ENCODE measurements at regions not wholly inside any gene's neighbourhood (a gene's known extent, or its start where the extent isn't known, plus 50 kb on each side); places are given as distances from the start of the nearest gene placed in this dataset.

DNA sequence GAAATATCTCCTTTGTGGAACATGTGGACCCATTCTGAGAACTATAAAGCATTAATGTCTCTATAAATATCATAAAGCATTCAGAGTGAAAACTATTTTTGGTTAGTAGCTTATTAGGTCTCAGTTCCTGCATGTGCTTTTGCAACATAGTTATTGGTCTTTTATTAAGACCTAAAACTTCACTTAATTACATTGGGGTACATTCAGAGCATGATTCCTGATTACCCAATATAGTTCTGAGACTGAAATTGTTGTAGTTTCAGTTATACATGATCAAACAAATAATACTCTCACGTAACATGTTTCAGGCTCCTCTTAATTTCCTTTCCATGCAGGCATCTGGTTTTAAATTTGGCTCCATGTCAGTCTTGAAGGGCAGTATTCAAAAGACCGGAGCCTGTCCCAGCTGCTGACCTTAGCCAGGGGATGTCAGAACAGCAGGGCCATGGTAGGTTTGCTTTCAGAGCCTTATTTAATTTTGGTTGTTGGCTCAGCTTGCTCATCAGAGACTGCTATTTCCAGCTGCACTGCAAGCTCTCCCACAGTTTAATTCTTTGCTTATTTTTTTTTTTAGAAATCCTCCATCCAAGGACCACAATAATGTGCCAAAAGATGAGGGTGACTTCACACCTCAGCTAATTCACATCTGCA, 447.8 kb upstream of the FZD8 start:
- H3K36me3 ChIP-seq = no peaks in the 10 kb centered on the region
- H3K9me3 ChIP-seq (ENCODE audit: severe bottlenecking) = no peaks in the 10 kb centered on the region
- H3K27me3 ChIP-seq (ENCODE audit: insufficient read depth, low read depth, severe bottlenecking) = no peaks in the 10 kb centered on the region
- no peak overlapping the region for H3K4me3 ChIP-seq (ENCODE audit: low read depth, low read length)
- TF ChIP-seq CTCF (IDR thresholded peaks at IDR 0.05; ENCODE audit: low read depth, low read length) = no peak
- no peak overlapping the region for H3K27ac ChIP-seq
- no peak for DNase-seq

GRCh38 chr10:36087006-36088005, 445.2 kb upstream of the FZD8 start:
- no peak overlapping the region for H3K4me3 ChIP-seq (ENCODE audit: low read depth, low read length)
- no peaks in the 10 kb centered on the region for H3K9me3 ChIP-seq (ENCODE audit: severe bottlenecking)
- no peaks in the 10 kb centered on the region for H3K36me3 ChIP-seq
- no peak for DNase-seq
- no peaks in the 10 kb centered on the region for H3K27me3 ChIP-seq (ENCODE audit: insufficient read depth, low read depth, severe bottlenecking)
- H3K27ac ChIP-seq = no peak overlapping the region
- TF ChIP-seq CTCF (IDR thresholded peaks at IDR 0.05; ENCODE audit: low read depth, low read length) = no peak

DNA sequence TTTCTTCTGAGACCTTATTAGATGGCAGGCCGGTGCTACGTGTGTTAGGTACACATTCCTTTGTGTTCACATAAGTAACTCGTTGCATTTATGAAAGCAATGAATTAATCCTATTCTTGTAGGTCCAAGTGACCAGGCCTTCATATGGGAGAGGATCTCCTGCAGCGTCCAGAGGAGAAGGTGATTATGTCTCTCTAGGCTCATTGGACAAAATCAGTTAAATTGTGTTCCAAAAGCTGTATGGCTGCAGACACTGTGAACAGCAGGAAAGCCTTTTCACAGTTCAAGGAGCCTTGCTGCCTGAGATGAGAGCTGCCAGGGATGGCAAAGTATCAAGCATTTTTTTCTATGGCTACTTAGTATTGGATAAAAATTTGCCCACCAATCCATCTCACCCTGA, 433.1 kb upstream of the FZD8 start:
- TF ChIP-seq CTCF (IDR thresholded peaks at IDR 0.05; ENCODE audit: low read depth, low read length) = no peak
- Histone ChIP-seq H3K27ac (no peak overlapping the region), H3K9me3 (ENCODE audit: severe bottlenecking) (no peaks in the 10 kb centered on the region), H3K4me3 (ENCODE audit: low read depth, low read length) (no peak overlapping the region), H3K27me3 (ENCODE audit: insufficient read depth, low read depth, severe bottlenecking) (no peaks in the 10 kb centered on the region), H3K36me3 (no peaks in the 10 kb centered on the region)
- no peak for DNase-seq

- Histone ChIP-seq H3K27ac (no peak overlapping the region), H3K9me3 (ENCODE audit: severe bottlenecking) (no peaks in the 10 kb centered on the region), H3K4me3 (ENCODE audit: low read depth, low read length) (no peak overlapping the region), H3K36me3 (no peaks in the 10 kb centered on the region), H3K27me3 (ENCODE audit: insufficient read depth, low read depth, severe bottlenecking) (no peaks in the 10 kb centered on the region)
- DNase-seq = no peak
- TF ChIP-seq CTCF (IDR thresholded peaks at IDR 0.05; ENCODE audit: low read depth, low read length) = no peak
Observed at GRCh38 chr10:36073796-36074345, 431.8 kb upstream of the FZD8 start.

DNA sequence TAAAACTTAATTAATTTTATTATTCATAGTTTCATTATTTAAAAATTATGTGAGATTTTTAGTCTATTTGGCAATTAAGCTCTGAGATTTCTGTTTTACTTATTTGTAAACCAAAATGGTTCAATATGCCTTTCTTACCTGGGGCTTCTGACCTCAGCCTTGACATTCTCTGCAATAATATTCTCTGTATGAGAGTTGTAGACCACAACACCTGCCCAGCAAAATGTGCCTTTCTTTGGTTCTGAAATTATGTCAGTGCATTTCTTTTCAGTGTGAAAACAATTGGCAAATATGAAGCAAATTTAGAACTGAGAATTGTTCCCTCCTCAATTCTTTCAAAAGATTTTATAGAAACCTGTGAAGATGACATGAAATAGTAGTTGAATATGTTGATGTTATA, 426.4 kb upstream of the FZD8 start:
- no peak for DNase-seq
- no peaks in the 10 kb centered on the region for H3K27me3 ChIP-seq (ENCODE audit: insufficient read depth, low read depth, severe bottlenecking)
- TF ChIP-seq CTCF (IDR thresholded peaks at IDR 0.05; ENCODE audit: low read depth, low read length) = no peak
- H3K9me3 ChIP-seq (ENCODE audit: severe bottlenecking) = peaks cover 20% of the 10 kb centered on the region
- H3K27ac ChIP-seq = no peak overlapping the region
- no peak overlapping the region for H3K4me3 ChIP-seq (ENCODE audit: low read depth, low read length)
- H3K36me3 ChIP-seq = no peaks in the 10 kb centered on the region
